Ovary (tissue), 7 donors: ENCODE measurements at regions not wholly inside any gene's neighbourhood (a gene's known extent, or its start where the extent isn't known, plus 50 kb on each side); places are given as distances from the start of the nearest gene placed in this dataset.
A peak's percentile ranks its signal among the peaks of the same experiment; 100 is the strongest.

Experiments used
- DNase-seq, 5 donors: peaks; one replicate each; pipeline ENCODE4 v3.0.0-alpha.2; 2019 to 2020
- H3K27ac ChIP-seq, 2 donors: fragments of 200-600 bp; one replicate each; pipeline versions ENCODE4 v1.5.1 to v1.8.0; 2019 to 2022
- H3K27me3 ChIP-seq: fragments of 200-600 bp; one replicate; pipeline ENCODE4 v1.8.0; 2022
- H3K36me3 ChIP-seq: fragments of 200-600 bp; sonication (generic); one replicate; pipeline ENCODE4 v1.5.1; 2019
- H3K4me1 ChIP-seq: one replicate; pipeline ENCODE4 v1.8.1; 2013; ENCODE audit warnings: mild to moderate bottlenecking, moderate library complexity; ENCODE audit not compliant: insufficient read depth
- H3K4me3 ChIP-seq: fragments of 200-600 bp; sonication (generic); one replicate; pipeline ENCODE4 v1.5.1; 2017
- H3K9me3 ChIP-seq, 2 donors: fragments of 200-600 bp in 1 of 2; sonication (generic) in 1 of 2; one replicate each; pipeline versions ENCODE4 v1.5.1 to v1.8.1; 2013 to 2019; ENCODE audit warnings: mild to moderate bottlenecking in 1 of 2, moderate library complexity in 1 of 2
- EP300 ChIP-seq: sonication (generic); formaldehyde crosslinking; IDR thresholded peaks from one replicate; pipeline ENCODE4 v1.6.1; 2017; ENCODE audit warnings: antibody characterized with exemption
- POLR2A ChIP-seq: fragments of 450-650 bp; IDR thresholded peaks from one replicate; pipeline ENCODE4 v1.6.1; 2017; ENCODE audit warnings: antibody characterized with exemption, mild to moderate bottlenecking, moderate library complexity
- WGBS, 3 donors: extraction: QIAGEN DNeasy Blood & Tissue Kit in 1 of 3; methylation state at CpG; one replicate each; pipeline versions ENCODE4 v1.1.5 to v1.1.7; 2013 to 2017; 5-methylcytosine and 5-hydroxymethylcytosine counted together
- intact Hi-C, 4 donors: fragments of 100-400 bp; cut with DNase I; formaldehyde crosslinking; loops; one replicate each; pipeline versions ENCODE4 v1.11.0 to v1.15.1; 2022 to 2023
- TF ChIP-seq, protein P1 (sequence below), 3 donors: fragments of 450-650 bp in 2 of 3; fragments of 200-600 bp in 1 of 3; IDR thresholded peaks; one replicate each; pipeline versions ENCODE4 v1.5.1 to v1.8.0; 2016 to 2022; ENCODE audit warnings: antibody characterized with exemption in 3 of 3, mild to moderate bottlenecking in 1 of 3
- donor health status: DM: no; HTN: no; CAD: no; lungs with moderate emphysema.
- donor health status: DM: no; HTN: no; CAD: no.
- donor health status: Bipolar disorder and iron deficiency.
- donor health status: DM: no; HTN: no; CAD: no.
- donor health status: DM: yes; HTN: yes; CAD: no.

- WGBS, 3 donors, result 59 to 88% (median 70%) methylated on average over 2 of the region's 2 CpGs
- intact Hi-C loops, result no loop called here
- Histone ChIP-seq H3K9me3 (no peaks in the 10 kb centered on the region), H3K36me3 (no peaks in the 10 kb centered on the region), H3K27me3 (no peaks in the 10 kb centered on the region), H3K4me3 (no peak overlapping the region), H3K4me1 (no peaks in the 10 kb centered on the region), H3K27ac (no peak overlapping the region)
- TF ChIP-seq POLR2A (no peak), EP300 (no peak)
- TF ChIP-seq, protein P1, sequence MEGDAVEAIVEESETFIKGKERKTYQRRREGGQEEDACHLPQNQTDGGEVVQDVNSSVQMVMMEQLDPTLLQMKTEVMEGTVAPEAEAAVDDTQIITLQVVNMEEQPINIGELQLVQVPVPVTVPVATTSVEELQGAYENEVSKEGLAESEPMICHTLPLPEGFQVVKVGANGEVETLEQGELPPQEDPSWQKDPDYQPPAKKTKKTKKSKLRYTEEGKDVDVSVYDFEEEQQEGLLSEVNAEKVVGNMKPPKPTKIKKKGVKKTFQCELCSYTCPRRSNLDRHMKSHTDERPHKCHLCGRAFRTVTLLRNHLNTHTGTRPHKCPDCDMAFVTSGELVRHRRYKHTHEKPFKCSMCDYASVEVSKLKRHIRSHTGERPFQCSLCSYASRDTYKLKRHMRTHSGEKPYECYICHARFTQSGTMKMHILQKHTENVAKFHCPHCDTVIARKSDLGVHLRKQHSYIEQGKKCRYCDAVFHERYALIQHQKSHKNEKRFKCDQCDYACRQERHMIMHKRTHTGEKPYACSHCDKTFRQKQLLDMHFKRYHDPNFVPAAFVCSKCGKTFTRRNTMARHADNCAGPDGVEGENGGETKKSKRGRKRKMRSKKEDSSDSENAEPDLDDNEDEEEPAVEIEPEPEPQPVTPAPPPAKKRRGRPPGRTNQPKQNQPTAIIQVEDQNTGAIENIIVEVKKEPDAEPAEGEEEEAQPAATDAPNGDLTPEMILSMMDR (IDR thresholded peaks at IDR 0.05), result no peak
- DNase-seq, result no peak
Measured at GRCh38 chr16:73879621-73880020, 417.0 kb upstream of the PSMD7 start.

GRCh38 chr16:73878611-73879010, 418.0 kb upstream of the PSMD7 start:
- H3K27me3 ChIP-seq, result no peaks in the 10 kb centered on the region
- H3K27ac ChIP-seq, result no peak overlapping the region
- no peak for DNase-seq
- H3K4me1 ChIP-seq, result no peaks in the 10 kb centered on the region
- no peaks in the 10 kb centered on the region for H3K36me3 ChIP-seq
- WGBS, 3 donors, result 7 to 9% (median 9%) methylated on average over 2 of the region's 2 CpGs
- intact Hi-C loops, result no loop called here
- TF ChIP-seq, protein P1 (IDR thresholded peaks at IDR 0.05), result peak in 2 of 3 donors; percentile 11 to 21
- TF ChIP-seq POLR2A (no peak), EP300 (no peak)
- no peaks in the 10 kb centered on the region for H3K9me3 ChIP-seq
- no peak overlapping the region for H3K4me3 ChIP-seq

GRCh38 chr16:73877150-73877549, 419.5 kb upstream of the PSMD7 start:
- intact Hi-C loops, result no loop called here
- H3K27me3 ChIP-seq, result no peaks in the 10 kb centered on the region
- no peaks in the 10 kb centered on the region for H3K36me3 ChIP-seq
- WGBS, 3 donors, result 44 to 52% (median 46%) methylated on average over 3 of the region's 3 CpGs
- H3K4me1 ChIP-seq, result no peaks in the 10 kb centered on the region
- no peak overlapping the region for H3K27ac ChIP-seq
- no peak overlapping the region for H3K4me3 ChIP-seq
- TF ChIP-seq, protein P1 (IDR thresholded peaks at IDR 0.05), result no peak
- no peak for TF ChIP-seq POLR2A
- no peak for TF ChIP-seq EP300
- H3K9me3 ChIP-seq, result no peaks in the 10 kb centered on the region
- no peak for DNase-seq

DNA sequence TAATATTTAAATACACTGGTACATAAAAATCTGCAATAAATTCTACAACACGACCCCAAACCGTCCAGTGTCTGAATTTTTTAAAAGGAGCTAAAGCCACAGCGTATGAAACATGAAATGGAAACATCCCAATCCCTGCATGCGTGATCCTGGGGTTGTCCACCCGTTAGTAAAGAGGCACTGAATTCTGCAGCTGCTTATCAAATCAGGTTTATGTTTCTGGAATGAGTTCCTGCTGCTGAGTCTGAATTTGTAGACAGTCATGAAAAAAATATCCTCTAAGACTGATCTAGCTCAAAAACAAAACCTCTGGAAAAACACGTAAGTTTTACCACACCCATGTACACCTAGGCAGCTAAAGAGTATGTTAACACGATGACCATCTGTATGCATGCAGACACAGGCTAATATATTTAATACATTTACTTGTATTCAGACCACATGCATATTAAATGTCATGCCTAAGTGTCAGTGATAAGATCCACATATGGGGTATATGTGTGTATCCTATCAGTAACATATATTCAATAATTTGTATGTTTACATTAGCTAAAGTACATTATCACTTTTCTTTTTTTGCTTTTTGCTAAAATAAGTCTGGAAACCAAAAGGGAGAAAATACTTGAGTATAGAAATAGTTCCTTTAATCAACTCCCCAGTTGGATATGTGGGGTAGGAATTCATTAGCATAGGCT, 420.5 kb upstream of the PSMD7 start:
- Histone ChIP-seq H3K9me3 (no peaks in the 10 kb centered on the region), H3K27me3 (no peaks in the 10 kb centered on the region), H3K36me3 (no peaks in the 10 kb centered on the region), H3K27ac (no peak overlapping the region), H3K4me1 (no peaks in the 10 kb centered on the region), H3K4me3 (no peak overlapping the region)
- no peak for DNase-seq
- intact Hi-C loops, result no loop called here
- 45 to 56% (median 50%) methylated on average over 7 of the region's 7 CpGs for WGBS, 3 donors
- TF ChIP-seq, protein P1 (IDR thresholded peaks at IDR 0.05), result no peak
- no peak for TF ChIP-seq POLR2A
- no peak for TF ChIP-seq EP300
